GM23338 (cell line): ENCODE measurements at regions not wholly inside any gene's neighbourhood (a gene's known extent, or its start where the extent isn't known, plus 50 kb on each side); places are given as distances from the start of the nearest gene placed in this dataset.

ENCODE experiments used
- CREB1 ChIP-seq: fragments of 250-450 bp; sonication (Bioruptor Pico); IDR thresholded peaks from 2 replicates; pipeline ENCODE4 v1.5.0; 2020; ENCODE audit warnings: low read depth, mild to moderate bottlenecking, moderate library complexity
- CTCF ChIP-seq, 2 experiments: fragments of 200-600 bp in 1 of 2; sonication (generic) in 1 of 2; conservative IDR thresholded peaks; 2 replicates each; pipeline versions ENCODE4 v1.5.1 to v1.6.1; 2016 to 2017; ENCODE audit warnings: antibody characterized with exemption in 2 of 2, low read depth in 2 of 2, mild to moderate bottlenecking in 2 of 2, moderate library complexity in 1 of 2
- EZH2 ChIP-seq: fragments of 200-600 bp; sonication (generic); IDR thresholded peaks from one replicate; pipeline ENCODE4 v1.8.0; 2017; ENCODE audit warnings: antibody characterized with exemption, mild to moderate bottlenecking, low read depth; ENCODE audit not compliant: unreplicated experiment
- POLR2AphosphoS5 ChIP-seq: IDR thresholded peaks from 2 replicates; pipeline ENCODE4 v1.6.1; 2016; ENCODE audit warnings: antibody characterized with exemption, low read depth

GRCh38 chr14:25113394-25113793 lies 63.4 kb upstream of the STXBP6 start:
- no peak for TF ChIP-seq EZH2
- TF ChIP-seq CTCF (conservative IDR thresholded peaks at IDR 0.05; ENCODE audit: low read depth in 2 of 2), result no peak
- TF ChIP-seq POLR2AphosphoS5, result no peak
- TF ChIP-seq CREB1 (CRISPR knock-in tag), result no peak
